ENCODE measurements at regions not wholly inside any gene's neighbourhood (a gene's known extent, or its start where the extent isn't known, plus 50 kb on each side); places are given as distances from the start of the nearest gene placed in this dataset.

DNA sequence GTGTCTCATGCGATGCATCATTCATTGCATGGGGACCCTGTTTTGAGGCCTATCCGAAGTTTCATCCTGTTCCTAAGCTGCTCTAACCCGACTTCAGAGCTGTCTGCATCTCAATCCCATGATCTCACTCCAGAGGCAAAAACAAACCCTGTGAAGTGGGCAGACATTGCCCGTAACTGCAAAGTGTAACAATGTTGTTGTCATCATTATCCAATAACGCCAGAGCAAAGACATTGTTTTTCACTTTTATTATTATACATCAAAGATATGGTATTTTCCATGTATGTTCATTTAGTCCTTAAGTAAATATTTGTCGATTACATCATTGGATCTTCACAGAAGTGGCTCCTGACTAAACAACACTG, 246.7 kb downstream of the KLF6 start:
- Histone ChIP-seq H3K27ac (ENCODE audit: low read length) (no peak overlapping the region), H3K27me3 (ENCODE audit: control insufficient read depth, insufficient read depth) (no peaks in the 10 kb centered on the region), H3K4me1 (ENCODE audit: control insufficient read depth, insufficient read depth, low read length) (no peaks in the 10 kb centered on the region), H3K9me3 (ENCODE audit: control insufficient read depth, low read length) (no peaks in the 10 kb centered on the region), H3K4me3 (ENCODE audit: low read length) (no peak overlapping the region)
- 77% methylated on average over 6 of the region's 6 CpGs for WGBS
- DNase-seq: no peak
- intact Hi-C loops (cut with DNase I): no loop called here
- ATAC-seq: no peak

DNA sequence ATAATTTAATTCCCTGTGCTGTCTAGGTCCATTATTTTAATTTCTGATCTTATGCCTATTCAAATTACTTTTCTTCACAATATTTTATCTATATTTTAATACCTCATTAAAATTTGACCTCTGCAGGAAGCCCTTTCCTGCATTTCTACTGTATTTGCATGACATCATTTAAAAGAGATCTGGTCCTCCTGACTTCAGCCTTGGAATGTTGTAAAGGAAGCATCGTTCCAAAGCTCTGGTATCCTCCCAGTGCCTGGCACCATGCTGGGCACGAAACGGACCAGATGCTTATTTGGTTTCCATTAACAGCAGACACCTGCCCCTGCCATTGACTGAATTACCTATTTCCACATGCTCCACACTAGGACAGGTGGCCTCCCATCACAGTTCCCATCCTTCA, 247.5 kb downstream of the KLF6 start:
- no peaks in the 10 kb centered on the region for H3K4me1 ChIP-seq (ENCODE audit: control insufficient read depth, insufficient read depth, low read length)
- no peak overlapping the region for H3K4me3 ChIP-seq (ENCODE audit: low read length)
- H3K9me3 ChIP-seq (ENCODE audit: control insufficient read depth, low read length): no peaks in the 10 kb centered on the region
- intact Hi-C loops (cut with DNase I): no loop called here
- ATAC-seq (no peak), DNase-seq (no peak)
- 85% methylated on average over 3 of the region's 3 CpGs for WGBS
- no peaks in the 10 kb centered on the region for H3K27me3 ChIP-seq (ENCODE audit: control insufficient read depth, insufficient read depth)
- H3K27ac ChIP-seq (ENCODE audit: low read length): no peak overlapping the region

DNA sequence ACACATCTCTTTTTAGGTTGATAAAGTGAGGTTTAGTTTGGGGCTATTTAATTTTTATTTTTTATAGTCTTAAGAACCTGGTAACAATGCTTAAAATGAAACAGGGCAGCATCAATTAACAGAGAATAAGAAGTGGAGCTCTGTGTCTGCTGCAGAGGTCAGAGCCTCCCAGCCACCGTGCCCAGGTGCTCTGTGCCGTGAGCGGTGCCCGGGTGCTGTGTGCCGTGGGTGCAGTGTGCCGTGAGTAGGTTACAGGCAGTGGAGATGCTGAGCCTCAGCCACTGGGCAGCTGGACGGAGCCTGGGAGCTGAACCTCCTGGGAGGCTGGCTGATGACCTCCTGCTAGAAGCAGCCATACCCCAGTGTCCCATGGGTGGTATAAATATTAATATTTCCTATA, 250.0 kb downstream of the KLF6 start:
- ATAC-seq: no peak
- intact Hi-C loops (cut with DNase I): no loop called here

DNA sequence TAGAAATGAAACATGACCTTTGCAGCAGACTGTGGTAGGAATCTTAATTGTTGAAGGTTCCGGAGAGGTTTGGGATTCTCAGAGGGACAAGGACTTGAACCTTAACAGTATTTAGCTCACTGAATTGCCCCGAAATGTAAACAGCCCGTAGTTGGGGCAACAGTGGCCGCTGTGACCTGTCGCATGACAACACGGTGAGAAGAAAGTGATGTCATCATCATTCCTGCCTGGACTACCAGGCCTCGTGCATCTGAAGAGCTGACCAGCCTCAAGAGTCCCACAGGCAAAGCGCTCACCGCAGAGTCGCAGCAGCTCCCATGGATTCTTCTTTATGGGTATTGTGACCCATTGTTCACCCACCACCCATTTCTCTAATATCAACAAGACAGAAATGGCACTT, 250.6 kb downstream of the KLF6 start:
- Histone ChIP-seq H3K9me3 (ENCODE audit: control insufficient read depth, low read length) (no peaks in the 10 kb centered on the region), H3K27me3 (ENCODE audit: control insufficient read depth, insufficient read depth) (no peaks in the 10 kb centered on the region), H3K4me3 (ENCODE audit: low read length) (no peak overlapping the region), H3K27ac (ENCODE audit: low read length) (no peak overlapping the region), H3K4me1 (ENCODE audit: control insufficient read depth, insufficient read depth, low read length) (peaks cover 5% of the 10 kb centered on the region)
- ATAC-seq: no peak
- 92% methylated on average over 10 of the region's 10 CpGs for WGBS
- intact Hi-C loops (cut with DNase I): no loop called here
- DNase-seq: no peak

More for the DNA sequence above, 250.0 kb downstream of the KLF6 start:
- 94% methylated on average over 7 of the region's 7 CpGs for WGBS
- H3K4me1 ChIP-seq (ENCODE audit: control insufficient read depth, insufficient read depth, low read length): no peaks in the 10 kb centered on the region
- DNase-seq: no peak
- H3K4me3 ChIP-seq (ENCODE audit: low read length): no peak overlapping the region
- no peaks in the 10 kb centered on the region for H3K27me3 ChIP-seq (ENCODE audit: control insufficient read depth, insufficient read depth)
- no peaks in the 10 kb centered on the region for H3K9me3 ChIP-seq (ENCODE audit: control insufficient read depth, low read length)
- no peak overlapping the region for H3K27ac ChIP-seq (ENCODE audit: low read length)

DNA sequence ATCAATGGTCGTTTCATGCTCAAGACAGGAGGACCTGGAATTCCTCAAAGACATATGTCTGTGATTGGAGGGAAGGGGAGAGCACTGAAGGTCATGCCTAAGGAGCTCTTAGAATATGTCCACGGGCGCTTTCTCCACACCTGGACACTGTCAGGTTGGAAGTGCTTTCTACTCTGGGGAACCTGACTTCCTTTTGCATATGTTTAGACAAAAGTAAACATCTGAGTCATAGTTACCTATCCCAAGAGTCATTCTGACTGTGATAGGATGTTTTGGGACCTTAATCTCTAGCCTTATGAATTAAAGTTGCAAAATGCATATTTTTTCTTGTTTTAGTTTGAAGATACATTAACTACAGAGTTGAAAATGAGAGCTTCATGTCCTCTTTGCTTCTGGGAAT, 251.7 kb downstream of the KLF6 start:
- 89% methylated on average over 3 of the region's 3 CpGs for WGBS
- Histone ChIP-seq H3K4me1 (ENCODE audit: control insufficient read depth, insufficient read depth, low read length) (peaks cover 5% of the 10 kb centered on the region), H3K4me3 (ENCODE audit: low read length) (no peak overlapping the region), H3K27ac (ENCODE audit: low read length) (no peak overlapping the region), H3K9me3 (ENCODE audit: control insufficient read depth, low read length) (no peaks in the 10 kb centered on the region), H3K27me3 (ENCODE audit: control insufficient read depth, insufficient read depth) (no peaks in the 10 kb centered on the region)
- DNase-seq (no peak), ATAC-seq (no peak)
- intact Hi-C loops (cut with DNase I): no loop called here

DNA sequence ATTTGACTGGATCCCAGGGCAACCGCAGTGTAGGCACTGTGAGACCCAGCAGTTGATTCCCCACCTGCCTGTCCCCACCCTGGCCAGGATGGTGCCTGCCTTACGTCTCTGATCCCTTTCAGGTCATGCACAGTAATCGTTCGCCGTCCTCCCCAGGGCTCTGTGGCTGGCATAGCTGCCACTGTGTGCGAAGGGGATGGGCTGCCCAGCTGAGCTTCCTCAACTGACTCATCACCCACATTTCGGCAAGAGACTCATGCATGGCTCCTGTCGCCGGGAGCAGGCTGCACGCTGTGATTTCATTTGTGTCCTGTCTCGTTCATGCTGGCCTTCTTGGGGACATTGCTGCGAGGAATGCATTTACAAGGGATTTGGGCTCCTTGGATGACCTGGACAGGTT, 252.4 kb downstream of the KLF6 start:
- Histone ChIP-seq H3K9me3 (ENCODE audit: control insufficient read depth, low read length) (no peaks in the 10 kb centered on the region), H3K27ac (ENCODE audit: low read length) (no peak overlapping the region), H3K4me1 (ENCODE audit: control insufficient read depth, insufficient read depth, low read length) (peaks cover 5% of the 10 kb centered on the region), H3K4me3 (ENCODE audit: low read length) (no peak overlapping the region), H3K27me3 (ENCODE audit: control insufficient read depth, insufficient read depth) (no peaks in the 10 kb centered on the region)
- no peak for ATAC-seq
- intact Hi-C loops (cut with DNase I): no loop called here
- WGBS: 94% methylated on average over 12 of the region's 12 CpGs
- no peak for DNase-seq

DNA sequence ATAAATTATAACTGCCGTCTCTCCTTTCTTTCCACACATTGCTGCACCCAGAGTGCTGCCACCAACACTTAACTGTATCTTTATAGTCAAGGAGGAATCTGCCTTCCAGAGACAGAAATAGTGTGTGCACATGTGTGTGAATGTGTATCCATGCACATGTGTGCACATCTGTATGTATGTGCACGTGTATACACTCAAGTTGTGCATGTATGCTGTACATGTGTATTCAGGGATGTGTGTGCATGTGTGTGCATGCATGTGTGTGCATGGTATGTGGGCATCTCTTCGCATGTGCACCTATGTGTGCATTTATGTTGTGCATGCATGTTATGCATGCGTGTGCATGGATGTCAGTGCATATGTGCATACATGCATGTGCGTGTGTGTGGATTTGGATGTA, 253.3 kb downstream of the KLF6 start:
- 90% methylated on average over 5 of the region's 5 CpGs for WGBS
- DNase-seq (no peak), ATAC-seq (no peak)
- Histone ChIP-seq H3K4me3 (ENCODE audit: low read length) (no peak overlapping the region), H3K9me3 (ENCODE audit: control insufficient read depth, low read length) (no peaks in the 10 kb centered on the region), H3K27ac (ENCODE audit: low read length) (no peak overlapping the region), H3K27me3 (ENCODE audit: control insufficient read depth, insufficient read depth) (no peaks in the 10 kb centered on the region), H3K4me1 (ENCODE audit: control insufficient read depth, insufficient read depth, low read length) (peaks cover 5% of the 10 kb centered on the region)
- intact Hi-C loops (cut with DNase I): no loop called here

DNA sequence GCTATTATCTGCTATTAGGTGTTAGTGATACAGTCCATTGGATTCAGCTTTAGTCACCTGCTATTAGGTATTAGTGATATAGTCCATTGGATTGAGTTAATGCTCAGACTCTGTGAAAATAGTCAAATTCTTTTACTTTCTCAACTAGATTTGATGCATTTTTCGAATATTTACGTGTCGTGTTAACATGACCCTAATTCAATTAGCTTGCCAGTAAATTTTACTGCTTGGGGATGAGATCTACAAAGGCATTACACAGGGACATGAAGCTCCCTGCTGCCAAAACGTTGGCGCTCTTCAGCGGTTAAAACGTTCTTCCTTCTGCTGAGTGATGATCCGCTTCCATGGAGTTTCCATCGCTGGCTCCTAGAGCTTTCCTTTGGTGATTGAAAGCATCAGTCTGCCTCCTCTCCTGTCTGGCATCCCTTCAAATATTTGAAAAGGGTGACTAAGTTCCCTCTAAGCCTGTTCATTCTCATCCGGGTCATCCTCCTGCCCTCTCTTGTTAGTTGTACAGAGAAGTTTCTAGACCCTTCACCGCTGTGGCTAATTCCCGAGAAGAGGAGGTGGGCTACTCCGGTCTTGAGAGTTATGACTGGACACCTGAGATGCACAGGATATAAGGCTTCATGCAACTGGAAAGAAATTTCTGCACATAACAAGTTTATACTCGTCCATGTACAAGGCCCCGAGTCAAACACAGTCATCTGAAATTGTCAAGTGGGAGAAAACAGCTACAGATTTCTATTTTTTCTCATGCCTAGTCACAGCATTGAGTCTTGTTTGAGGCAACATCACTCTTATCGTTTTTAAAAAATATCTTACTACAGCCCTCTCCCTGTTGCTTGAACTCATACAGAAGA, 254.0 kb downstream of the KLF6 start:
- intact Hi-C loops (cut with DNase I): no loop called here
- H3K27me3 ChIP-seq (ENCODE audit: control insufficient read depth, insufficient read depth): no peaks in the 10 kb centered on the region
- ATAC-seq (no peak), DNase-seq (no peak)
- peaks cover 5% of the 10 kb centered on the region for H3K4me1 ChIP-seq (ENCODE audit: control insufficient read depth, insufficient read depth, low read length)
- H3K9me3 ChIP-seq (ENCODE audit: control insufficient read depth, low read length): no peaks in the 10 kb centered on the region
- WGBS: 87% methylated on average over 16 of the region's 16 CpGs
- H3K4me3 ChIP-seq (ENCODE audit: low read length): no peak overlapping the region
- H3K27ac ChIP-seq (ENCODE audit: low read length): no peak overlapping the region

DNA sequence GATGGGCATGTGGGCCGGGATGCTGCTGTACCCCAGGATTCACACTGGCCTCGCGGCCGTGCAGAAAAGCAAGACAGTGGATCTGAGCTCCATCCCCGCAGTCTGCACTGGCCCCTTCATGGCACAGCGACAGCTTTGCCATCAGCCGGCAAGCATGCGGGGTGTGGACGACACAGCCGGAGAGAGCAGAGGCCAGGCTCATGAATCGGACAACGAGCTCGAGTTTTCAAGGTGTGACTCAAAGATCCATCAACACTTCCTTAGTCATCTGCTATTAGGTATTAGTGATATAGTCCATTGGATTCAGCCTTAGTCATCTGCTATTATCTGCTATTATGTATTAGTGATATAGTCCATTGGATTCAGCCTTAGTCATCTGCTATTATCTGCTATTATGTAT, 254.7 kb downstream of the KLF6 start:
- 82% methylated on average over 13 of the region's 13 CpGs for WGBS
- no peak overlapping the region for H3K27ac ChIP-seq (ENCODE audit: low read length)
- no peak for ATAC-seq
- no peaks in the 10 kb centered on the region for H3K27me3 ChIP-seq (ENCODE audit: control insufficient read depth, insufficient read depth)
- DNase-seq: no peak
- intact Hi-C loops (cut with DNase I): no loop called here
- H3K9me3 ChIP-seq (ENCODE audit: control insufficient read depth, low read length): no peaks in the 10 kb centered on the region
- peaks cover 5% of the 10 kb centered on the region for H3K4me1 ChIP-seq (ENCODE audit: control insufficient read depth, insufficient read depth, low read length)
- no peak overlapping the region for H3K4me3 ChIP-seq (ENCODE audit: low read length)

DNA sequence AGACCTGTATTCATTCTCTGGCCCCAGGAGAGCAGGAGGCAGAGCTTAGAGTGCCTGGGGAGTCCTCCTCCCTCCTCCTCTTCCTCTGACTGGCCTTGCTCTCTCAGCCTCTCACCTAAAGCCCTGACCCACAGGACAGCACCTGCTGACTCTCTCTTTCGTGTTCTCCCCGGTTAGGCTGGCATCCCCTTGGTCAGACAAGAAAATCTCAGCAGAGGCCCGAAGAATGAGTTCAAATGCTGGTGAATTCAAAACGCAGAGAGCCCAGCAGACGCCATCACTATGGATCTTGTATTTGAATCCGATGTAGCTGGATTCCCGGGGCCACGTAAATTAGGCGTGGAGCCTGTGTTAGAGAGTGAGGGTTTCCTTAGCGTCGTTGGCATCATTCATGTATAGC, 255.3 kb downstream of the KLF6 start:
- 95% methylated on average over 11 of the region's 11 CpGs for WGBS
- Histone ChIP-seq H3K27ac (ENCODE audit: low read length) (no peak overlapping the region), H3K27me3 (ENCODE audit: control insufficient read depth, insufficient read depth) (no peaks in the 10 kb centered on the region), H3K4me1 (ENCODE audit: control insufficient read depth, insufficient read depth, low read length) (peaks cover 5% of the 10 kb centered on the region), H3K4me3 (ENCODE audit: low read length) (no peak overlapping the region), H3K9me3 (ENCODE audit: control insufficient read depth, low read length) (no peaks in the 10 kb centered on the region)
- intact Hi-C loops (cut with DNase I): no loop called here
- no peak for ATAC-seq
- DNase-seq: no peak

DNA sequence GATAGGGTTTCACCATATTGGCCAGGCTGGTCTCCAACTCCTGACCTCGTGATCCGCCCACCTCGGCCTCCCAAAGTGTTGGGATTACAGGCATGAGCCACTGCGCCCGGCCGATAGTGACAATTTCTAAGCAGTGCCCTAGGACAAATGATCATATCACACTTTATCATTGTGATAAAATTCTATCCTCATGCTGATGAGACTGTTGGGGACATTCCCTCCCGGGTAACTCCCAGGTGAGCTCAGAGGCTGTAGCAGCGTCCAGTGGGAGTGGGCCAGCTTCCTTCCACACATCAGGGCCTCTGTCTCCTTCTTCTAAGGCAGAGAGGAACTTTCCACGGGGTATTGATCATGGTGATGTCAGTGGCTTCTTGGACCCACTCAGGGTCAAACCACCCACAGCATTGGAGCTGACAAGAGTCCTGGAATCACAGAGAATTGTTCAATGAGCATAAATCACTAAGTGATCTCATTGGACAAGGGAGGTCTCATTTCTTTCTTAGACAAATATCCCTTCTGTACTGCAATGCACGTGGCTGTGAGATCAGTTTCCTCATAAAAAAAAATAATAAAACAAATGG, 256.1 kb downstream of the KLF6 start:
- intact Hi-C loops (cut with DNase I): no loop called here

More for the DNA sequence above, 256.1 kb downstream of the KLF6 start:
- Histone ChIP-seq H3K27me3 (ENCODE audit: control insufficient read depth, insufficient read depth) (no peaks in the 10 kb centered on the region), H3K9me3 (ENCODE audit: control insufficient read depth, low read length) (no peaks in the 10 kb centered on the region), H3K4me1 (ENCODE audit: control insufficient read depth, insufficient read depth, low read length) (peaks cover 5% of the 10 kb centered on the region), H3K4me3 (ENCODE audit: low read length) (no peak overlapping the region), H3K27ac (ENCODE audit: low read length) (no peak overlapping the region)
- WGBS: 85% methylated on average over 10 of the region's 10 CpGs
- DNase-seq (no peak), ATAC-seq (no peak)
